H9 (cell line): ENCODE measurements at regions not wholly inside any gene's neighbourhood (a gene's known extent, or its start where the extent isn't known, plus 50 kb on each side); places are given as distances from the start of the nearest gene placed in this dataset.

Experiments used
- DNase-seq: peaks from one replicate; pipeline ENCODE4 v3.0.0-alpha.2; 2017
- H2AFZ ChIP-seq: one replicate; pipeline ENCODE4 v1.6.1; 2013; ENCODE audit warnings: mild to moderate bottlenecking, low read length, control low read depth, moderate library complexity
- H2AK5ac ChIP-seq: 2 replicates; pipeline ENCODE4 v1.6.1; 2013; ENCODE audit warnings: low read length, control low read depth, mixed read lengths; ENCODE audit not compliant: insufficient read length
- H2BK120ac ChIP-seq: one replicate; pipeline ENCODE4 v1.6.1; 2013; ENCODE audit warnings: low read depth, mild to moderate bottlenecking, low read length, control low read depth, inconsistent platforms; ENCODE audit not compliant: poor library complexity, severe bottlenecking
- H2BK12ac ChIP-seq: 2 replicates; pipeline ENCODE4 v1.6.1; 2013; ENCODE audit warnings: low read length, control low read depth, mixed read lengths, low read depth; ENCODE audit not compliant: insufficient read length
- H2BK15ac ChIP-seq: 2 replicates; pipeline ENCODE4 v1.6.1; 2013; ENCODE audit warnings: low read depth, low read length, control low read depth
- H2BK20ac ChIP-seq: one replicate; pipeline ENCODE4 v1.6.1; 2013; ENCODE audit warnings: low read depth, mild to moderate bottlenecking, low read length, control low read depth, inconsistent platforms; ENCODE audit not compliant: poor library complexity, severe bottlenecking
- H2BK5ac ChIP-seq: 2 replicates; pipeline ENCODE4 v1.6.1; 2013; ENCODE audit warnings: low read length, control low read depth, mixed read lengths; ENCODE audit not compliant: insufficient read length
- H3K14ac ChIP-seq: 2 replicates; pipeline ENCODE4 v1.6.1; 2013; ENCODE audit warnings: low read length, control low read depth; ENCODE audit not compliant: insufficient read depth
- H3K18ac ChIP-seq: 2 replicates; pipeline ENCODE4 v1.6.1; 2013; ENCODE audit warnings: low read depth, mild to moderate bottlenecking, mixed read lengths, low read length, control low read depth; ENCODE audit not compliant: insufficient read length
- H3K23ac ChIP-seq: 2 replicates; pipeline ENCODE4 v1.6.1; 2013; ENCODE audit warnings: low read length, control low read depth, mixed read lengths, low read depth; ENCODE audit not compliant: insufficient read length
- H3K23me2 ChIP-seq: 2 replicates; pipeline ENCODE4 v1.6.1; 2013; ENCODE audit warnings: low read depth, mild to moderate bottlenecking, mixed read lengths, low read length, control low read depth; ENCODE audit not compliant: insufficient read length, poor library complexity, severe bottlenecking
- H3K27ac ChIP-seq: 2 replicates; pipeline ENCODE4 v1.5.1; 2013; ENCODE audit warnings: low read length, control low read depth, mixed read lengths, low read depth; ENCODE audit not compliant: insufficient read length
- H3K27me3 ChIP-seq: 2 replicates; pipeline ENCODE4 v1.6.1; 2013; ENCODE audit warnings: low read length, control low read depth, inconsistent platforms; ENCODE audit not compliant: insufficient read depth
- H3K4ac ChIP-seq: 2 replicates; pipeline ENCODE4 v1.6.1; 2013; ENCODE audit warnings: low read depth, mild to moderate bottlenecking, control low read depth, inconsistent platforms, low read length, moderate library complexity
- H3K4me1 ChIP-seq: 2 replicates; pipeline ENCODE4 v1.6.1; 2013; ENCODE audit warnings: low read length, control low read depth, inconsistent platforms; ENCODE audit not compliant: insufficient read depth
- H3K4me2 ChIP-seq: 2 replicates; pipeline ENCODE4 v1.6.1; 2013; ENCODE audit warnings: low read length, control low read depth, mixed read lengths; ENCODE audit not compliant: insufficient read length, insufficient read depth
- H3K56ac ChIP-seq: 2 replicates; pipeline ENCODE4 v1.6.1; 2013; ENCODE audit warnings: low read depth, mild to moderate bottlenecking, mixed read lengths, low read length, control low read depth; ENCODE audit not compliant: insufficient read length
- H3K79me1 ChIP-seq: 2 replicates; pipeline ENCODE4 v1.6.1; 2013; ENCODE audit warnings: low read depth, mild to moderate bottlenecking, moderate library complexity, low read length, control low read depth, inconsistent platforms; ENCODE audit not compliant: insufficient read depth, poor library complexity, severe bottlenecking
- H3K79me2 ChIP-seq: 2 replicates; pipeline ENCODE4 v1.6.1; 2013; ENCODE audit warnings: low read length, control low read depth, inconsistent platforms; ENCODE audit not compliant: insufficient read depth
- H3K9ac ChIP-seq: 2 replicates; pipeline ENCODE4 v1.6.1; 2013; ENCODE audit warnings: low read length, control low read depth, mixed read lengths; ENCODE audit not compliant: insufficient read length; ENCODE audit errors: extremely low read depth
- H3K9me3 ChIP-seq: one replicate; pipeline ENCODE4 v1.6.1; 2013; ENCODE audit warnings: low read depth, low read length, inconsistent platforms; ENCODE audit not compliant: control insufficient read depth
- H3T11ph ChIP-seq: one replicate; pipeline ENCODE4 v1.6.1; 2013; ENCODE audit warnings: mild to moderate bottlenecking, low read length, control low read depth, inconsistent platforms
- H4K20me1 ChIP-seq: one replicate; pipeline ENCODE4 v1.6.1; 2013; ENCODE audit not compliant: control insufficient read depth, insufficient read length, insufficient read depth
- H4K5ac ChIP-seq: 2 replicates; pipeline ENCODE4 v1.6.1; 2013; ENCODE audit warnings: low read depth, mild to moderate bottlenecking, mixed read lengths, low read length, control low read depth; ENCODE audit not compliant: insufficient read length
- H4K8ac ChIP-seq: replicated peaks from 2 replicates; pipeline ENCODE4 v1.6.1; 2013; ENCODE audit warnings: low read length, control low read depth, mixed read lengths, low read depth; ENCODE audit not compliant: insufficient read length
- H4K91ac ChIP-seq: 2 replicates; pipeline ENCODE4 v1.6.1; 2013; ENCODE audit warnings: low read depth, mild to moderate bottlenecking, moderate library complexity, mixed read lengths, low read length, control low read depth; ENCODE audit not compliant: insufficient read length
- H3K27ac Mint-ChIP-seq, 3 experiments: 2 replicates in 2 of 3; 3 replicates in 1 of 3; pipeline ENCODE4 v1.8.0; 2020 to 2021; ENCODE audit warnings: mixed read lengths in 3 of 3, mild to moderate bottlenecking in 1 of 3, moderate library complexity in 1 of 3
- H3K27me3 Mint-ChIP-seq: 2 replicates; pipeline ENCODE4 v1.8.0; 2021; ENCODE audit warnings: low read depth, mild to moderate bottlenecking, moderate library complexity, mixed read lengths
- H3K36me3 Mint-ChIP-seq, 3 experiments: 2 replicates in 2 of 3; 3 replicates in 1 of 3; pipeline ENCODE4 v1.8.0; 2020 to 2021; ENCODE audit warnings: low read depth in 3 of 3, mixed read lengths in 3 of 3; ENCODE audit not compliant: insufficient read depth in 1 of 3
- H3K4me1 Mint-ChIP-seq, 2 experiments: 2 replicates each; pipeline ENCODE4 v1.8.0; 2020; ENCODE audit warnings: mixed read lengths in 2 of 2
- H3K4me3 Mint-ChIP-seq, 2 experiments: 2 replicates in 1 of 2; 3 replicates in 1 of 2; pipeline ENCODE4 v1.8.0; 2020 to 2021; ENCODE audit warnings: mild to moderate bottlenecking in 2 of 2, mixed read lengths in 2 of 2, moderate library complexity in 1 of 2
- H3K9me3 Mint-ChIP-seq, 2 experiments: 2 replicates in 1 of 2; 3 replicates in 1 of 2; pipeline ENCODE4 v1.8.0; 2020; ENCODE audit warnings: mild to moderate bottlenecking in 2 of 2, mixed read lengths in 2 of 2, moderate library complexity in 1 of 2
- WGBS: extraction: QIAGEN DNeasy Blood & Tissue Kit; methylation state at CpG from one replicate; pipeline ENCODE4 v1.1.7; 2013; ENCODE audit warnings: missing lambda C conversion rate, low lambda C conversion rate, mixed read lengths; ENCODE audit not compliant: insufficient read length; ENCODE audit errors: extremely low coverage; 5-methylcytosine and 5-hydroxymethylcytosine counted together
- TF ChIP-seq, protein P1 (sequence below): fragments of 200-600 bp; sonication (generic); conservative IDR thresholded peaks from 3 replicates; pipeline ENCODE4 v1.8.0; 2021; ENCODE audit warnings: antibody characterized with exemption, mild to moderate bottlenecking

DNA sequence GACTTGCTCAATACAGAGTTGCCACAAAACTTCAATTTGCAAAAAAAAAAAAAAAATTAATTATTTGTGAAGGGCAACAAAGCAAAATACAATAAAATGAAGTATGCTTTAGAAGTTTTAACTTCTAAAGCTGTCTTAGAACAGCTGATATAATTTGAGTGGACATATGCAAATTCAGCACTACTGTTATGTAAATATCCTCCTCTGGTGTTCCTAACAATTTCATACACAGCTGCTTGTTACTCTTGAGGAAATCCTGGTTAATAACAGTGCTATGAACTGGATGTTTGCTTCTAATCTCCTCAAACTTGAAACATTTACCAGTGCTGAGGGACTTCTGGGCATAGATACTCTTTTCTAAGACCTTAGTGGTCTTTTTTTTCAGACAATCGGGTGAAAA, 69.6 kb upstream of the COL24A1 start:
- Histone ChIP-seq H2BK120ac (no peak overlapping the region), H3K9me3 (no peaks in the 10 kb centered on the region), H3K4me2 (no peak overlapping the region), H2BK15ac (no peak overlapping the region), H3K4me1 (no peaks in the 10 kb centered on the region), H3K23ac (no peak overlapping the region), H2AFZ (no peak overlapping the region), H3K14ac (no peak overlapping the region), H2BK5ac (no peak overlapping the region), H2AK5ac (no peak overlapping the region), H3K27me3 (no peaks in the 10 kb centered on the region), H4K5ac (no peak overlapping the region), H3K27ac (no peak overlapping the region), H2BK12ac (no peak overlapping the region), H3K56ac (no peak overlapping the region), H4K20me1 (no peaks in the 10 kb centered on the region), H3K18ac (no peak overlapping the region), H3K23me2 (no peaks in the 10 kb centered on the region), H3K79me1 (no peaks in the 10 kb centered on the region), H3K9ac (no peak overlapping the region), H3K79me2 (no peaks in the 10 kb centered on the region), H4K8ac (no peak overlapping the region), H3K4ac (no peak overlapping the region), H2BK20ac (no peak overlapping the region), H4K91ac (no peak overlapping the region), H3T11ph (no peak overlapping the region)
- TF ChIP-seq, protein P1, sequence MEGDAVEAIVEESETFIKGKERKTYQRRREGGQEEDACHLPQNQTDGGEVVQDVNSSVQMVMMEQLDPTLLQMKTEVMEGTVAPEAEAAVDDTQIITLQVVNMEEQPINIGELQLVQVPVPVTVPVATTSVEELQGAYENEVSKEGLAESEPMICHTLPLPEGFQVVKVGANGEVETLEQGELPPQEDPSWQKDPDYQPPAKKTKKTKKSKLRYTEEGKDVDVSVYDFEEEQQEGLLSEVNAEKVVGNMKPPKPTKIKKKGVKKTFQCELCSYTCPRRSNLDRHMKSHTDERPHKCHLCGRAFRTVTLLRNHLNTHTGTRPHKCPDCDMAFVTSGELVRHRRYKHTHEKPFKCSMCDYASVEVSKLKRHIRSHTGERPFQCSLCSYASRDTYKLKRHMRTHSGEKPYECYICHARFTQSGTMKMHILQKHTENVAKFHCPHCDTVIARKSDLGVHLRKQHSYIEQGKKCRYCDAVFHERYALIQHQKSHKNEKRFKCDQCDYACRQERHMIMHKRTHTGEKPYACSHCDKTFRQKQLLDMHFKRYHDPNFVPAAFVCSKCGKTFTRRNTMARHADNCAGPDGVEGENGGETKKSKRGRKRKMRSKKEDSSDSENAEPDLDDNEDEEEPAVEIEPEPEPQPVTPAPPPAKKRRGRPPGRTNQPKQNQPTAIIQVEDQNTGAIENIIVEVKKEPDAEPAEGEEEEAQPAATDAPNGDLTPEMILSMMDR = no peak
- no peaks in the 10 kb centered on the region; a peak in 1 of 5 replicates for H3K9me3 Mint-ChIP-seq
- no peak for DNase-seq
- no CpG with 5 or more reads among the region's 1 CpG for whole genome bisulfite sequencing
- H3K4me1 Mint-ChIP-seq = peaks cover 5 to 8% of the 10 kb centered on the region in 2 experiments
- no peaks in the 10 kb centered on the region for H3K36me3 Mint-ChIP-seq
- H3K27me3 Mint-ChIP-seq = no peaks in the 10 kb centered on the region
- no peak overlapping the region for H3K27ac Mint-ChIP-seq
- H3K4me3 Mint-ChIP-seq = no peak overlapping the region
